C4-2B (cell line): ENCODE measurements at regions not wholly inside any gene's neighbourhood (a gene's known extent, or its start where the extent isn't known, plus 50 kb on each side); places are given as distances from the start of the nearest gene placed in this dataset.

ENCODE experiments used
- ZFX ChIP-seq: fragments of 450-650 bp; IDR thresholded peaks from 2 replicates; pipeline ENCODE4 v1.6.1; 2017
- TF ChIP-seq, protein P1 (sequence below): fragments of 450-650 bp; conservative IDR thresholded peaks from 2 replicates; pipeline ENCODE4 v1.5.1; 2017; ENCODE audit warnings: mild to moderate bottlenecking

GRCh38 chr2:181753686-181754085, 73.4 kb upstream of the NEUROD1 start:
- TF ChIP-seq, protein P1, sequence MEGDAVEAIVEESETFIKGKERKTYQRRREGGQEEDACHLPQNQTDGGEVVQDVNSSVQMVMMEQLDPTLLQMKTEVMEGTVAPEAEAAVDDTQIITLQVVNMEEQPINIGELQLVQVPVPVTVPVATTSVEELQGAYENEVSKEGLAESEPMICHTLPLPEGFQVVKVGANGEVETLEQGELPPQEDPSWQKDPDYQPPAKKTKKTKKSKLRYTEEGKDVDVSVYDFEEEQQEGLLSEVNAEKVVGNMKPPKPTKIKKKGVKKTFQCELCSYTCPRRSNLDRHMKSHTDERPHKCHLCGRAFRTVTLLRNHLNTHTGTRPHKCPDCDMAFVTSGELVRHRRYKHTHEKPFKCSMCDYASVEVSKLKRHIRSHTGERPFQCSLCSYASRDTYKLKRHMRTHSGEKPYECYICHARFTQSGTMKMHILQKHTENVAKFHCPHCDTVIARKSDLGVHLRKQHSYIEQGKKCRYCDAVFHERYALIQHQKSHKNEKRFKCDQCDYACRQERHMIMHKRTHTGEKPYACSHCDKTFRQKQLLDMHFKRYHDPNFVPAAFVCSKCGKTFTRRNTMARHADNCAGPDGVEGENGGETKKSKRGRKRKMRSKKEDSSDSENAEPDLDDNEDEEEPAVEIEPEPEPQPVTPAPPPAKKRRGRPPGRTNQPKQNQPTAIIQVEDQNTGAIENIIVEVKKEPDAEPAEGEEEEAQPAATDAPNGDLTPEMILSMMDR, result no peak
- no peak for TF ChIP-seq ZFX
